H9 (cell line): ENCODE measurements at regions not wholly inside any gene's neighbourhood (a gene's known extent, or its start where the extent isn't known, plus 50 kb on each side); places are given as distances from the start of the nearest gene placed in this dataset.

Experiments used
- DNase-seq: peaks from one replicate; pipeline ENCODE4 v3.0.0-alpha.2; 2017
- H2AFZ ChIP-seq: one replicate; pipeline ENCODE4 v1.6.1; 2013; ENCODE audit warnings: mild to moderate bottlenecking, low read length, control low read depth, moderate library complexity
- H2AK5ac ChIP-seq: 2 replicates; pipeline ENCODE4 v1.6.1; 2013; ENCODE audit warnings: low read length, control low read depth, mixed read lengths; ENCODE audit not compliant: insufficient read length
- H2BK120ac ChIP-seq: one replicate; pipeline ENCODE4 v1.6.1; 2013; ENCODE audit warnings: low read depth, mild to moderate bottlenecking, low read length, control low read depth, inconsistent platforms; ENCODE audit not compliant: poor library complexity, severe bottlenecking
- H2BK12ac ChIP-seq: 2 replicates; pipeline ENCODE4 v1.6.1; 2013; ENCODE audit warnings: low read length, control low read depth, mixed read lengths, low read depth; ENCODE audit not compliant: insufficient read length
- H2BK15ac ChIP-seq: 2 replicates; pipeline ENCODE4 v1.6.1; 2013; ENCODE audit warnings: low read depth, low read length, control low read depth
- H2BK20ac ChIP-seq: one replicate; pipeline ENCODE4 v1.6.1; 2013; ENCODE audit warnings: low read depth, mild to moderate bottlenecking, low read length, control low read depth, inconsistent platforms; ENCODE audit not compliant: poor library complexity, severe bottlenecking
- H2BK5ac ChIP-seq: 2 replicates; pipeline ENCODE4 v1.6.1; 2013; ENCODE audit warnings: low read length, control low read depth, mixed read lengths; ENCODE audit not compliant: insufficient read length
- H3K14ac ChIP-seq: 2 replicates; pipeline ENCODE4 v1.6.1; 2013; ENCODE audit warnings: low read length, control low read depth; ENCODE audit not compliant: insufficient read depth
- H3K18ac ChIP-seq: 2 replicates; pipeline ENCODE4 v1.6.1; 2013; ENCODE audit warnings: low read depth, mild to moderate bottlenecking, mixed read lengths, low read length, control low read depth; ENCODE audit not compliant: insufficient read length
- H3K23ac ChIP-seq: 2 replicates; pipeline ENCODE4 v1.6.1; 2013; ENCODE audit warnings: low read length, control low read depth, mixed read lengths, low read depth; ENCODE audit not compliant: insufficient read length
- H3K23me2 ChIP-seq: 2 replicates; pipeline ENCODE4 v1.6.1; 2013; ENCODE audit warnings: low read depth, mild to moderate bottlenecking, mixed read lengths, low read length, control low read depth; ENCODE audit not compliant: insufficient read length, poor library complexity, severe bottlenecking
- H3K27ac ChIP-seq: 2 replicates; pipeline ENCODE4 v1.5.1; 2013; ENCODE audit warnings: low read length, control low read depth, mixed read lengths, low read depth; ENCODE audit not compliant: insufficient read length
- H3K27me3 ChIP-seq: 2 replicates; pipeline ENCODE4 v1.6.1; 2013; ENCODE audit warnings: low read length, control low read depth, inconsistent platforms; ENCODE audit not compliant: insufficient read depth
- H3K4ac ChIP-seq: 2 replicates; pipeline ENCODE4 v1.6.1; 2013; ENCODE audit warnings: low read depth, mild to moderate bottlenecking, control low read depth, inconsistent platforms, low read length, moderate library complexity
- H3K4me1 ChIP-seq: 2 replicates; pipeline ENCODE4 v1.6.1; 2013; ENCODE audit warnings: low read length, control low read depth, inconsistent platforms; ENCODE audit not compliant: insufficient read depth
- H3K4me2 ChIP-seq: 2 replicates; pipeline ENCODE4 v1.6.1; 2013; ENCODE audit warnings: low read length, control low read depth, mixed read lengths; ENCODE audit not compliant: insufficient read length, insufficient read depth
- H3K56ac ChIP-seq: 2 replicates; pipeline ENCODE4 v1.6.1; 2013; ENCODE audit warnings: low read depth, mild to moderate bottlenecking, mixed read lengths, low read length, control low read depth; ENCODE audit not compliant: insufficient read length
- H3K79me1 ChIP-seq: 2 replicates; pipeline ENCODE4 v1.6.1; 2013; ENCODE audit warnings: low read depth, mild to moderate bottlenecking, moderate library complexity, low read length, control low read depth, inconsistent platforms; ENCODE audit not compliant: insufficient read depth, poor library complexity, severe bottlenecking
- H3K79me2 ChIP-seq: 2 replicates; pipeline ENCODE4 v1.6.1; 2013; ENCODE audit warnings: low read length, control low read depth, inconsistent platforms; ENCODE audit not compliant: insufficient read depth
- H3K9ac ChIP-seq: 2 replicates; pipeline ENCODE4 v1.6.1; 2013; ENCODE audit warnings: low read length, control low read depth, mixed read lengths; ENCODE audit not compliant: insufficient read length; ENCODE audit errors: extremely low read depth
- H3K9me3 ChIP-seq: one replicate; pipeline ENCODE4 v1.6.1; 2013; ENCODE audit warnings: low read depth, low read length, inconsistent platforms; ENCODE audit not compliant: control insufficient read depth
- H3T11ph ChIP-seq: one replicate; pipeline ENCODE4 v1.6.1; 2013; ENCODE audit warnings: mild to moderate bottlenecking, low read length, control low read depth, inconsistent platforms
- H4K20me1 ChIP-seq: one replicate; pipeline ENCODE4 v1.6.1; 2013; ENCODE audit not compliant: control insufficient read depth, insufficient read length, insufficient read depth
- H4K5ac ChIP-seq: 2 replicates; pipeline ENCODE4 v1.6.1; 2013; ENCODE audit warnings: low read depth, mild to moderate bottlenecking, mixed read lengths, low read length, control low read depth; ENCODE audit not compliant: insufficient read length
- H4K8ac ChIP-seq: replicated peaks from 2 replicates; pipeline ENCODE4 v1.6.1; 2013; ENCODE audit warnings: low read length, control low read depth, mixed read lengths, low read depth; ENCODE audit not compliant: insufficient read length
- H4K91ac ChIP-seq: 2 replicates; pipeline ENCODE4 v1.6.1; 2013; ENCODE audit warnings: low read depth, mild to moderate bottlenecking, moderate library complexity, mixed read lengths, low read length, control low read depth; ENCODE audit not compliant: insufficient read length
- H3K27ac Mint-ChIP-seq, 3 experiments: 2 replicates in 2 of 3; 3 replicates in 1 of 3; pipeline ENCODE4 v1.8.0; 2020 to 2021; ENCODE audit warnings: mixed read lengths in 3 of 3, mild to moderate bottlenecking in 1 of 3, moderate library complexity in 1 of 3
- H3K27me3 Mint-ChIP-seq: 2 replicates; pipeline ENCODE4 v1.8.0; 2021; ENCODE audit warnings: low read depth, mild to moderate bottlenecking, moderate library complexity, mixed read lengths
- H3K36me3 Mint-ChIP-seq, 3 experiments: 2 replicates in 2 of 3; 3 replicates in 1 of 3; pipeline ENCODE4 v1.8.0; 2020 to 2021; ENCODE audit warnings: low read depth in 3 of 3, mixed read lengths in 3 of 3; ENCODE audit not compliant: insufficient read depth in 1 of 3
- H3K4me1 Mint-ChIP-seq, 2 experiments: 2 replicates each; pipeline ENCODE4 v1.8.0; 2020; ENCODE audit warnings: mixed read lengths in 2 of 2
- H3K4me3 Mint-ChIP-seq, 2 experiments: 2 replicates in 1 of 2; 3 replicates in 1 of 2; pipeline ENCODE4 v1.8.0; 2020 to 2021; ENCODE audit warnings: mild to moderate bottlenecking in 2 of 2, mixed read lengths in 2 of 2, moderate library complexity in 1 of 2
- H3K9me3 Mint-ChIP-seq, 2 experiments: 2 replicates in 1 of 2; 3 replicates in 1 of 2; pipeline ENCODE4 v1.8.0; 2020; ENCODE audit warnings: mild to moderate bottlenecking in 2 of 2, mixed read lengths in 2 of 2, moderate library complexity in 1 of 2
- WGBS: extraction: QIAGEN DNeasy Blood & Tissue Kit; methylation state at CpG from one replicate; pipeline ENCODE4 v1.1.7; 2013; ENCODE audit warnings: missing lambda C conversion rate, low lambda C conversion rate, mixed read lengths; ENCODE audit not compliant: insufficient read length; ENCODE audit errors: extremely low coverage; 5-methylcytosine and 5-hydroxymethylcytosine counted together
- TF ChIP-seq, protein P1 (sequence below): fragments of 200-600 bp; sonication (generic); conservative IDR thresholded peaks from 3 replicates; pipeline ENCODE4 v1.8.0; 2021; ENCODE audit warnings: antibody characterized with exemption, mild to moderate bottlenecking

DNA sequence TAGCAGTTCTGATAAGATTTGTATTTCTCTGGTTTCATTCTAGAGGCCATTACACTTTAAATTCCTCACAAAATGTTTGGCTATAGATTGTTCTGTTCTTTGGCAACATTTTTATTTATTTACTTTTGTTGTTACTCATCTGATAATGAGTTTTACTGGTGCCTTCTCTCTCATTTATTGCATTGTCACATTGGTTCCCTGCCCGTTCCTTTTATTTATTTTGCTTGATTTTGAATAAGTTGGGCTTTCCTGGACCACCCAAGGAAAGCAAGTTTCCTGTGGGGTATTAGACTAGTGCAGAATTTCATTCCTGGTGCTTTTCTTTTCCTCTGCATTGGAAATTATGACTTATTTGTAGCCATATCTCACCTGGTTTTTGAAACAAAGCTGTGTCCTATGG lies 232.0 kb downstream of the SOCS6 start:
- Histone ChIP-seq H3K79me1 (no peaks in the 10 kb centered on the region), H3K9ac (no peak overlapping the region), H4K8ac (no peak overlapping the region), H4K5ac (no peak overlapping the region), H2BK12ac (no peak overlapping the region), H3K4me1 (no peaks in the 10 kb centered on the region), H3T11ph (no peak overlapping the region), H3K27me3 (no peaks in the 10 kb centered on the region), H4K91ac (no peak overlapping the region), H3K79me2 (no peaks in the 10 kb centered on the region), H3K4me2 (no peak overlapping the region), H2AFZ (no peak overlapping the region), H3K4ac (no peak overlapping the region), H4K20me1 (no peaks in the 10 kb centered on the region), H3K9me3 (no peaks in the 10 kb centered on the region), H3K18ac (no peak overlapping the region), H2AK5ac (no peak overlapping the region), H3K23ac (no peak overlapping the region), H3K27ac (no peak overlapping the region), H2BK15ac (no peak overlapping the region), H2BK20ac (no peak overlapping the region), H3K56ac (no peak overlapping the region), H3K23me2 (no peaks in the 10 kb centered on the region), H3K14ac (no peak overlapping the region), H2BK5ac (no peak overlapping the region), H2BK120ac (no peak overlapping the region)
- TF ChIP-seq, protein P1, sequence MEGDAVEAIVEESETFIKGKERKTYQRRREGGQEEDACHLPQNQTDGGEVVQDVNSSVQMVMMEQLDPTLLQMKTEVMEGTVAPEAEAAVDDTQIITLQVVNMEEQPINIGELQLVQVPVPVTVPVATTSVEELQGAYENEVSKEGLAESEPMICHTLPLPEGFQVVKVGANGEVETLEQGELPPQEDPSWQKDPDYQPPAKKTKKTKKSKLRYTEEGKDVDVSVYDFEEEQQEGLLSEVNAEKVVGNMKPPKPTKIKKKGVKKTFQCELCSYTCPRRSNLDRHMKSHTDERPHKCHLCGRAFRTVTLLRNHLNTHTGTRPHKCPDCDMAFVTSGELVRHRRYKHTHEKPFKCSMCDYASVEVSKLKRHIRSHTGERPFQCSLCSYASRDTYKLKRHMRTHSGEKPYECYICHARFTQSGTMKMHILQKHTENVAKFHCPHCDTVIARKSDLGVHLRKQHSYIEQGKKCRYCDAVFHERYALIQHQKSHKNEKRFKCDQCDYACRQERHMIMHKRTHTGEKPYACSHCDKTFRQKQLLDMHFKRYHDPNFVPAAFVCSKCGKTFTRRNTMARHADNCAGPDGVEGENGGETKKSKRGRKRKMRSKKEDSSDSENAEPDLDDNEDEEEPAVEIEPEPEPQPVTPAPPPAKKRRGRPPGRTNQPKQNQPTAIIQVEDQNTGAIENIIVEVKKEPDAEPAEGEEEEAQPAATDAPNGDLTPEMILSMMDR, result no peak
- H3K27ac Mint-ChIP-seq, result no peak overlapping the region
- H3K4me1 Mint-ChIP-seq, result 0 out of 4 replicates have a peak, but pooled peaks cover 0 to 2% of the 10 kb centered on the region in 2 experiments
- no peaks in the 10 kb centered on the region; the same call in 1 of the 2 replicates for H3K27me3 Mint-ChIP-seq
- H3K4me3 Mint-ChIP-seq, result no peak overlapping the region
- H3K36me3 Mint-ChIP-seq, result no peaks in the 10 kb centered on the region
- no peak for DNase-seq
- no peaks in the 10 kb centered on the region for H3K9me3 Mint-ChIP-seq
- no CpG with 5 or more reads among the region's 1 CpG for WGBS
